ENCODE measurements at regions not wholly inside any gene's neighbourhood (a gene's known extent, or its start where the extent isn't known, plus 50 kb on each side); places are given as distances from the start of the nearest gene placed in this dataset.

- Histone ChIP-seq H3K27me3 (ENCODE audit: control insufficient read depth, insufficient read depth, low read length) (no peaks in the 10 kb centered on the region), H3K4me1 (ENCODE audit: control insufficient read depth, insufficient read depth, low read length) (no peaks in the 10 kb centered on the region), H3K9me3 (ENCODE audit: control insufficient read depth, insufficient read depth, low read depth, low read length) (no peaks in the 10 kb centered on the region), H3K27ac (ENCODE audit: low read length) (no peak overlapping the region), H3K4me3 (ENCODE audit: low read depth in 2 of 2, low read length in 2 of 2) (no peak overlapping the region), H3K36me3 (ENCODE audit: control insufficient read depth, insufficient read depth, low read length) (no peaks in the 10 kb centered on the region)
- in situ Hi-C loops (cut with HindIII; ENCODE audit: low pct_unique_long_range_greater_than_20kb, low sequenced_read_pairs): no loop called here
- POLR2A ChIA-PET: no interaction called here
- intact Hi-C loops (cut with micrococcal nuclease; ENCODE audit: unreplicated experiment): no loop called here
- ATAC-seq (no peak), DNase-seq (ENCODE audit: low read depth, low spot score) (no peak)
- BruUV-seq (replicated peaks): no TSS peak
- CTCF ChIA-PET: no interaction called here
- TF ChIP-seq SIN3A (IDR thresholded peaks at IDR 0.05; ENCODE audit: borderline replicate concordance, insufficient read depth, low read depth, low read length) (no peak), POLR2AphosphoS5 (IDR thresholded peaks at IDR 0.05; ENCODE audit: low read depth, low read length) (no peak), TCF7L2 (IDR thresholded peaks at IDR 0.05; ENCODE audit: low read depth, low read length) (no peak), REST (IDR thresholded peaks at IDR 0.05; ENCODE audit: insufficient read depth in 1 of 2, low read depth in 2 of 2, low read length in 1 of 2) (no peak), CTCF (IDR thresholded peaks at IDR 0.05) (no peak)
Measured at GRCh38 chr14:41144370-41144769, 462.3 kb upstream of the LRFN5 start.

GRCh38 chr14:41137741-41138140 lies 468.9 kb upstream of the LRFN5 start:
- POLR2A ChIA-PET: no interaction called here
- DNase-seq (ENCODE audit: low read depth, low spot score) (no peak), ATAC-seq (no peak)
- CTCF ChIA-PET: no interaction called here
- H3K27ac ChIP-seq (ENCODE audit: low read length): no peak overlapping the region
- intact Hi-C loops (cut with micrococcal nuclease; ENCODE audit: unreplicated experiment) (no loop called here), in situ Hi-C loops (cut with HindIII; ENCODE audit: low pct_unique_long_range_greater_than_20kb, low sequenced_read_pairs) (no loop called here)
- no peaks in the 10 kb centered on the region for H3K36me3 ChIP-seq (ENCODE audit: control insufficient read depth, insufficient read depth, low read length)
- H3K4me1 ChIP-seq (ENCODE audit: control insufficient read depth, insufficient read depth, low read length): no peaks in the 10 kb centered on the region
- H3K27me3 ChIP-seq (ENCODE audit: control insufficient read depth, insufficient read depth, low read length): no peaks in the 10 kb centered on the region
- no TSS peak for BruUV-seq (replicated peaks)
- no peak overlapping the region for H3K4me3 ChIP-seq (ENCODE audit: low read depth in 2 of 2, low read length in 2 of 2)
- H3K9me3 ChIP-seq (ENCODE audit: control insufficient read depth, insufficient read depth, low read depth, low read length): no peaks in the 10 kb centered on the region
- TF ChIP-seq POLR2AphosphoS5 (IDR thresholded peaks at IDR 0.05; ENCODE audit: low read depth, low read length) (no peak), TCF7L2 (IDR thresholded peaks at IDR 0.05; ENCODE audit: low read depth, low read length) (no peak), SIN3A (IDR thresholded peaks at IDR 0.05; ENCODE audit: borderline replicate concordance, insufficient read depth, low read depth, low read length) (no peak)

- no peaks in the 10 kb centered on the region for H3K4me1 ChIP-seq (ENCODE audit: control insufficient read depth, insufficient read depth, low read length)
- in situ Hi-C loops (cut with HindIII; ENCODE audit: low pct_unique_long_range_greater_than_20kb, low sequenced_read_pairs) (no loop called here), intact Hi-C loops (cut with micrococcal nuclease; ENCODE audit: unreplicated experiment) (no loop called here)
- BruUV-seq (replicated peaks): no TSS peak
- no peak for TF ChIP-seq SIN3A (IDR thresholded peaks at IDR 0.05; ENCODE audit: borderline replicate concordance, insufficient read depth, low read depth, low read length)
- no peak for TF ChIP-seq CTCF (IDR thresholded peaks at IDR 0.05)
- no peak for TF ChIP-seq REST (IDR thresholded peaks at IDR 0.05; ENCODE audit: insufficient read depth in 1 of 2, low read depth in 2 of 2, low read length in 1 of 2)
- no peak for TF ChIP-seq TCF7L2 (IDR thresholded peaks at IDR 0.05; ENCODE audit: low read depth, low read length)
- no peak for TF ChIP-seq POLR2AphosphoS5 (IDR thresholded peaks at IDR 0.05; ENCODE audit: low read depth, low read length)
- CTCF ChIA-PET: no interaction called here
- no peaks in the 10 kb centered on the region for H3K36me3 ChIP-seq (ENCODE audit: control insufficient read depth, insufficient read depth, low read length)
- no peak overlapping the region for H3K27ac ChIP-seq (ENCODE audit: low read length)
- H3K4me3 ChIP-seq (ENCODE audit: low read depth in 2 of 2, low read length in 2 of 2): no peak overlapping the region
- H3K27me3 ChIP-seq (ENCODE audit: control insufficient read depth, insufficient read depth, low read length): no peaks in the 10 kb centered on the region
- DNase-seq (ENCODE audit: low read depth, low spot score) (no peak), ATAC-seq (no peak)
- POLR2A ChIA-PET: no interaction called here
- H3K9me3 ChIP-seq (ENCODE audit: control insufficient read depth, insufficient read depth, low read depth, low read length): no peaks in the 10 kb centered on the region
Measured at GRCh38 chr14:41130274-41130673, 476.4 kb upstream of the LRFN5 start.

All from Panc1 (cell line).